ENCODE measurements at regions not wholly inside any gene's neighbourhood (a gene's known extent, or its start where the extent isn't known, plus 50 kb on each side); places are given as distances from the start of the nearest gene placed in this dataset.

GRCh38 chr18:46332921-46333341, 228.7 kb downstream of the HAUS1 start:
- TF ChIP-seq EZH2 (IDR thresholded peaks at IDR 0.05; ENCODE audit: borderline replicate concordance, low read depth, low read length, severe bottlenecking) (no peak), CTCF (IDR thresholded peaks at IDR 0.05; ENCODE audit: borderline replicate concordance, extremely low read depth, low read length, poor library complexity, severe bottlenecking) (no peak)

Measured in DND-41 (cell line).